Thyroid gland (tissue), 4 donors: ENCODE measurements at regions not wholly inside any gene's neighbourhood (a gene's known extent, or its start where the extent isn't known, plus 50 kb on each side); places are given as distances from the start of the nearest gene placed in this dataset.
"Not testable (repeated sequence)": the region's sequence is repeated elsewhere in the genome, so short reads cannot be mapped to it uniquely, and the experiment has no call there.

Source experiments
- DNase-seq, 2 donors: peaks; one replicate each; pipeline ENCODE4 v3.0.0-alpha.2; 2019
- H3K27ac ChIP-seq, 3 donors: fragments of 200-600 bp; sonication (generic); 1 replicate in 2 of 3; 2 replicates in 1 of 3; pipeline ENCODE4 v1.5.1; 2016 to 2019; ENCODE audit warnings: mild to moderate bottlenecking in 1 of 3, moderate library complexity in 1 of 3
- H3K27me3 ChIP-seq: fragments of 200-600 bp; sonication (generic); one replicate; pipeline ENCODE4 v1.5.1; 2019
- H3K36me3 ChIP-seq, 2 donors: fragments of 200-600 bp; sonication (generic); one replicate each; pipeline ENCODE4 v1.5.1; 2016 to 2019
- H3K4me1 ChIP-seq, 2 donors: fragments of 200-600 bp; sonication (generic); one replicate each; pipeline ENCODE4 v1.5.1; 2017 to 2019
- H3K4me3 ChIP-seq, 3 donors: fragments of 200-600 bp; sonication (generic); replicated peaks in 1 of 3; 1 replicate in 2 of 3; 2 replicates in 1 of 3; pipeline ENCODE4 v1.5.1; 2016; ENCODE audit warnings: mild to moderate bottlenecking in 1 of 3
- H3K9me3 ChIP-seq: fragments of 200-600 bp; sonication (generic); one replicate; pipeline ENCODE4 v1.5.1; 2017
- POLR2A ChIP-seq, 2 donors: fragments of 450-650 bp; IDR thresholded peaks; one replicate each; pipeline ENCODE4 v1.6.1; 2017; ENCODE audit warnings: antibody characterized with exemption in 2 of 2, mild to moderate bottlenecking in 2 of 2, moderate library complexity in 1 of 2
- WGBS, 2 donors: methylation state at CpG; one replicate each; pipeline ENCODE4 v1.1.5; 2017; 5-methylcytosine and 5-hydroxymethylcytosine counted together
- intact Hi-C: fragments of 100-400 bp; cut with DNase I; formaldehyde crosslinking; loops from one replicate; pipeline ENCODE4 v1.15.1; 2023
- TF ChIP-seq, protein P1 (sequence below), 6 experiments: fragments of 200-600 bp in 3 of 6; fragments of 450-650 bp in 3 of 6; sonication (generic) in 3 of 6; IDR thresholded peaks; one replicate each; pipeline ENCODE4 v1.5.1; 2016 to 2019; ENCODE audit warnings: antibody characterized with exemption in 6 of 6, mild to moderate bottlenecking in 2 of 6, inconsistent platforms in 1 of 6, moderate library complexity in 1 of 6

DNA sequence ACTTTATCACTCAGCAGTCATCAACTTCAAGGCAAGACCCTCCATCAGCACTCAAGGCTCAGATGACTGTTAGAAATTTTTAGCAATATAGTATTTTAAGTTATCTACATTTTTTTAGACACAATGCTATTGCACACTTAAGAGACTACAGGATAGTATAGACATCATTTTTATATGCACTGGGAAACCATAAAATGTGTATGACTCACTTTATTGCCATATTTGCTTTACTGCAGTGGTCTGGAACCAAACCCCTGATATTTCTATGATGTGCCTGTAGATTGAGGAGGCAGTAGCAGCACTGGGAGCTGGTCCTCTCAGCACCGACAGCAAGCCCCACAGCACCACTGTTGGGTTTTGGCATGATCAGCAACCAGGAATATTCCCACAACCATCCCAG, 264.8 kb upstream of the HNRNPA3 start:
- TF ChIP-seq, protein P1, sequence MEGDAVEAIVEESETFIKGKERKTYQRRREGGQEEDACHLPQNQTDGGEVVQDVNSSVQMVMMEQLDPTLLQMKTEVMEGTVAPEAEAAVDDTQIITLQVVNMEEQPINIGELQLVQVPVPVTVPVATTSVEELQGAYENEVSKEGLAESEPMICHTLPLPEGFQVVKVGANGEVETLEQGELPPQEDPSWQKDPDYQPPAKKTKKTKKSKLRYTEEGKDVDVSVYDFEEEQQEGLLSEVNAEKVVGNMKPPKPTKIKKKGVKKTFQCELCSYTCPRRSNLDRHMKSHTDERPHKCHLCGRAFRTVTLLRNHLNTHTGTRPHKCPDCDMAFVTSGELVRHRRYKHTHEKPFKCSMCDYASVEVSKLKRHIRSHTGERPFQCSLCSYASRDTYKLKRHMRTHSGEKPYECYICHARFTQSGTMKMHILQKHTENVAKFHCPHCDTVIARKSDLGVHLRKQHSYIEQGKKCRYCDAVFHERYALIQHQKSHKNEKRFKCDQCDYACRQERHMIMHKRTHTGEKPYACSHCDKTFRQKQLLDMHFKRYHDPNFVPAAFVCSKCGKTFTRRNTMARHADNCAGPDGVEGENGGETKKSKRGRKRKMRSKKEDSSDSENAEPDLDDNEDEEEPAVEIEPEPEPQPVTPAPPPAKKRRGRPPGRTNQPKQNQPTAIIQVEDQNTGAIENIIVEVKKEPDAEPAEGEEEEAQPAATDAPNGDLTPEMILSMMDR (IDR thresholded peaks at IDR 0.05), result no peak
- no peak for TF ChIP-seq POLR2A (IDR thresholded peaks at IDR 0.05)
- peak in 1 of 2 donors; percentile 2 for DNase-seq

DNA sequence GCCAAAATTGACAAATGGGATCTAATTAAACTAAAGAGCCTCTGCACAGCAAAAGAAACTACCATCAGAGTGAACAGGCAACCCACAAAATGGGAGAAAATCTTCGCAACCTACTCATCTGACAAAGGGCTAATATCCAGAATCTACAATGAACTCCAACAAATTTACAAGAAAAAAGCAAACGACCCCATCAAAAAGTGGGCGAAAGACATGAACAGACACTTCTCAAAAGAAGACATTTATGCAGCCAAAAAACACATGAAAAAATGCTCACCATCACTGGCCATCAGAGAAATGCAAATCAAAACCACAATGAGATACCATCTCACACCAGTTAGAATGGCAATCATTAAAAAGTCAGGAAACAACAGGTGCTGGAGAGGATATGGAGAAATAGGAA, 261.4 kb upstream of the HNRNPA3 start:
- H3K36me3 ChIP-seq, H3K4me1 ChIP-seq, H3K9me3 ChIP-seq, H3K27me3 ChIP-seq, H3K4me3 ChIP-seq, intact Hi-C loops, H3K27ac ChIP-seq, DNase-seq: not testable (repeated sequence)
- WGBS, 2 donors, result 92 to 95% methylated on average over 3 of the region's 3 CpGs

More for the DNA sequence above, 264.8 kb upstream of the HNRNPA3 start:
- no peaks in the 10 kb centered on the region for H3K27me3 ChIP-seq
- intact Hi-C loops, result no loop called here
- H3K4me3 ChIP-seq, result no peak overlapping the region
- no peak overlapping the region for H3K27ac ChIP-seq
- 70 to 78% methylated on average over 1 of the region's 1 CpG for WGBS, 2 donors
- no peaks in the 10 kb centered on the region for H3K9me3 ChIP-seq
- no peaks in the 10 kb centered on the region for H3K4me1 ChIP-seq
- no peaks in the 10 kb centered on the region for H3K36me3 ChIP-seq

DNA sequence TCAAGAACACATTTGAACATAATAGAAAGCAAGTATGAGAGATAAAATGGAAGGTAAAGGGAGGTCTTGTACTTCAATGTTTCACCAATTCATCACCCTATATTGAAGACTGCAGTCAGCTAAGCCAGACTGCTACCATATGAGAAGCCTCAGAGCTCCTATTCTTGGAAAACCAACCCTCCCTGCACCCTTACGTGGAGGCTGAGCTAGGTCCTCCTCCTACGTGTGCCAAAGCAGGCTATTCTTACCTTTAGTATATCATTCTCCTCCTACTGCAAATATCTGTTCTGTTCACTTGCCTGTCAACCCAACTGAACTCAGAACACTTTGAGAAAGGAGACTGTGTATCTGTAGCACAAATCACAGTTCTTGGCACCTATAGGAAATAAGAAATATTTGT, 255.8 kb upstream of the HNRNPA3 start:
- Histone ChIP-seq H3K9me3 (no peaks in the 10 kb centered on the region), H3K4me3 (no peak overlapping the region), H3K36me3 (no peaks in the 10 kb centered on the region), H3K4me1 (no peaks in the 10 kb centered on the region), H3K27me3 (no peaks in the 10 kb centered on the region), H3K27ac (no peak overlapping the region)
- no peak for DNase-seq
- TF ChIP-seq, protein P1 (IDR thresholded peaks at IDR 0.05), result no peak
- intact Hi-C loops, result no loop called here
- 85 to 96% methylated on average over 2 of the region's 2 CpGs for WGBS, 2 donors

- DNase-seq, result no peak
- no peaks in the 10 kb centered on the region for H3K4me1 ChIP-seq
- no peaks in the 10 kb centered on the region for H3K27me3 ChIP-seq
- no peak overlapping the region for H3K4me3 ChIP-seq
- intact Hi-C loops, result no loop called here
- no peaks in the 10 kb centered on the region for H3K36me3 ChIP-seq
- H3K27ac ChIP-seq, result no peak overlapping the region
- H3K9me3 ChIP-seq, result no peaks in the 10 kb centered on the region
- TF ChIP-seq, protein P1 (IDR thresholded peaks at IDR 0.05), result no peak
- TF ChIP-seq POLR2A (IDR thresholded peaks at IDR 0.05), result no peak
- WGBS, 2 donors, result 81 to 86% methylated on average over 3 of the region's 3 CpGs
Measured at GRCh38 chr2:176959614-176960013, 253.0 kb upstream of the HNRNPA3 start.

- no peak overlapping the region for H3K4me3 ChIP-seq
- DNase-seq, result no peak
- intact Hi-C loops, result no loop called here
- H3K4me1 ChIP-seq, result no peaks in the 10 kb centered on the region
- no peaks in the 10 kb centered on the region for H3K36me3 ChIP-seq
- no peaks in the 10 kb centered on the region for H3K9me3 ChIP-seq
- 85 to 90% methylated on average over 2 of the region's 2 CpGs for WGBS, 2 donors
- TF ChIP-seq, protein P1 (IDR thresholded peaks at IDR 0.05), result no peak
- TF ChIP-seq POLR2A (IDR thresholded peaks at IDR 0.05), result no peak
- no peaks in the 10 kb centered on the region for H3K27me3 ChIP-seq
- no peak overlapping the region for H3K27ac ChIP-seq
Measured at GRCh38 chr2:176960061-176960460, 252.5 kb upstream of the HNRNPA3 start.
